ENCODE measurements at regions not wholly inside any gene's neighbourhood (a gene's known extent, or its start where the extent isn't known, plus 50 kb on each side); places are given as distances from the start of the nearest gene placed in this dataset.

GRCh38 chr3:101069901-101070798 is 76.9 kb upstream of the ABI3BP start:
- ATAC-seq, result peak in 7 of 8 donors; percentile 16 to 84 (median 67)
- Histone ChIP-seq H3K9me3 (peaks cover 0 to 9% (median 0%) of the 10 kb centered on the region in 11 donors), H3K4me3 (no peak overlapping the region), H3K4me1 (peaks cover 0 to 17% (median 5%) of the 10 kb centered on the region in 9 donors), H3K27me3 (no peaks in the 10 kb centered on the region), H3K27ac (no peak overlapping the region), H3K36me3 (no peaks in the 10 kb centered on the region)
- peak; percentile 34 to 74 (median 67) for TF ChIP-seq CTCF (IDR thresholded peaks at IDR 0.05)
- DNase-seq, result peak; percentile 17 to 67
- WGBS, 2 donors, result 44 to 50% methylated on average over 6 of the region's 6 CpGs
- intact Hi-C loops (cut with DNase I), result loop anchor here in 9 of 10 donors (1.0 to 10.0 kb wide), 8 partner anchors 48 to 315 kb away; no protein-coding TSS in a partner anchor

- DNase-seq (no peak), ATAC-seq (no peak)
- TF ChIP-seq CTCF (IDR thresholded peaks at IDR 0.05), result no peak
- intact Hi-C loops (cut with DNase I), result loop anchor here in 3 of 10 donors (10.0 kb wide), 3 partner anchors 116 to 316 kb away; no protein-coding TSS in a partner anchor
- no peak overlapping the region for H3K4me3 ChIP-seq
- no peak overlapping the region for H3K27ac ChIP-seq
- peaks cover 0 to 20% (median 5%) of the 10 kb centered on the region in 9 donors for H3K4me1 ChIP-seq
- 0 to 61% methylated on average over 1 of the region's 1 CpG for WGBS, 2 donors
- H3K36me3 ChIP-seq, result no peaks in the 10 kb centered on the region
- no peaks in the 10 kb centered on the region for H3K27me3 ChIP-seq
- no peaks in the 10 kb centered on the region for H3K9me3 ChIP-seq
Measured at GRCh38 chr3:101068876-101069606, 75.8 kb upstream of the ABI3BP start.

GRCh38 chr3:101066711-101067129 is 73.5 kb upstream of the ABI3BP start:
- peak in 2 of 8 donors; percentile 29 to 40 for ATAC-seq
- no peak for DNase-seq
- intact Hi-C loops (cut with DNase I), result loop anchor here in 3 of 10 donors (10.0 kb wide), 3 partner anchors 118 to 318 kb away; no protein-coding TSS in a partner anchor
- H3K9me3 ChIP-seq, result no peaks in the 10 kb centered on the region
- H3K4me1 ChIP-seq, result peaks cover 0 to 15% (median 5%) of the 10 kb centered on the region in 9 donors
- no peaks in the 10 kb centered on the region for H3K36me3 ChIP-seq
- H3K27me3 ChIP-seq, result no peaks in the 10 kb centered on the region
- peak overlapping the region in 6 of 10 donors; percentile 2 to 57 (median 38) for H3K27ac ChIP-seq
- 31 to 53% methylated on average over 1 of the region's 1 CpG for WGBS, 2 donors
- no peak for TF ChIP-seq CTCF (IDR thresholded peaks at IDR 0.05)
- H3K4me3 ChIP-seq, result no peak overlapping the region

GRCh38 chr3:101065962-101066361 is 72.7 kb upstream of the ABI3BP start:
- no peak for TF ChIP-seq CTCF (IDR thresholded peaks at IDR 0.05)
- ATAC-seq (peak in 6 of 8 donors; percentile 42 to 77 (median 60)), DNase-seq (no peak)
- Histone ChIP-seq H3K4me3 (no peak overlapping the region), H3K9me3 (peaks cover 0 to 4% (median 0%) of the 10 kb centered on the region in 11 donors), H3K36me3 (no peaks in the 10 kb centered on the region), H3K27ac (peak overlapping the region in 6 of 10 donors; percentile 4 to 57 (median 44)), H3K27me3 (no peaks in the 10 kb centered on the region), H3K4me1 (peaks cover 0 to 15% (median 5%) of the 10 kb centered on the region in 9 donors)
- 73 to 75% methylated on average over 3 of the region's 3 CpGs for WGBS, 2 donors
- intact Hi-C loops (cut with DNase I), result loop anchor here in 3 of 10 donors (10.0 kb wide), 3 partner anchors 119 to 319 kb away; no protein-coding TSS in a partner anchor
